ENCODE measurements at regions not wholly inside any gene's neighbourhood (a gene's known extent, or its start where the extent isn't known, plus 50 kb on each side); places are given as distances from the start of the nearest gene placed in this dataset.
A peak's percentile ranks its signal among the peaks of the same experiment; 100 is the strongest.

- Histone ChIP-seq H2BK120ac (ENCODE audit: insufficient read depth, low read length, poor library complexity) (no peak overlapping the region), H3K4ac (ENCODE audit: low read depth, low read length) (no peak overlapping the region), H3K18ac (ENCODE audit: low read length) (no peak overlapping the region), H3K27me3 (ENCODE audit: insufficient read depth, low read length) (no peaks in the 10 kb centered on the region), H4K8ac (ENCODE audit: low read depth, low read length) (no peak overlapping the region), H3K9ac (ENCODE audit: low read length) (no peak overlapping the region), H2BK12ac (ENCODE audit: low read length) (no peak overlapping the region), H2AK5ac (ENCODE audit: low read length) (no peak overlapping the region), H2BK5ac (ENCODE audit: low read depth, low read length, poor library complexity) (no peak overlapping the region), H3K4me2 (ENCODE audit: low read length) (no peak overlapping the region), H2AFZ (ENCODE audit: insufficient read depth, low read length, poor library complexity) (no peak overlapping the region), H3K4me3 (ENCODE audit: low read depth, low read length) (no peak overlapping the region), H3K36me3 (ENCODE audit: control insufficient read depth in 1 of 2, insufficient read depth in 2 of 2, low read length in 2 of 2) (no peaks in the 10 kb centered on the region), H3K27ac (ENCODE audit: low read depth, low read length) (no peak overlapping the region), H3K9me3 (ENCODE audit: insufficient read depth, low read depth, low read length) (no peaks in the 10 kb centered on the region), H3K4me1 (ENCODE audit: control insufficient read depth in 1 of 2, insufficient read depth in 2 of 2, low read length in 2 of 2) (peaks cover 6 to 8% of the 10 kb centered on the region in 2 experiments), H3K23ac (ENCODE audit: low read length) (no peak overlapping the region), H3K79me2 (ENCODE audit: control insufficient read depth, insufficient read depth, low read length, poor library complexity) (no peaks in the 10 kb centered on the region), H4K91ac (ENCODE audit: low read depth, low read length) (no peak overlapping the region), H3K14ac (ENCODE audit: low read length) (no peak overlapping the region), H4K12ac (ENCODE audit: low read depth, low read length) (no peak overlapping the region), H3K79me1 (ENCODE audit: low read length) (peaks cover 2% of the 10 kb centered on the region)
- no CpG with 5 or more reads among the region's 3 CpGs for WGBS (ENCODE audit: extremely low coverage, insufficient coverage, insufficient read length)
- DNase-seq, result no peak
Observed at GRCh38 chr2:236895497-236895896, 190.2 kb upstream of the COPS8 start.

- H3K9me3 ChIP-seq (ENCODE audit: insufficient read depth, low read depth, low read length), result no peaks in the 10 kb centered on the region
- no peak overlapping the region for H3K4me3 ChIP-seq (ENCODE audit: low read depth, low read length)
- H2BK5ac ChIP-seq (ENCODE audit: low read depth, low read length, poor library complexity), result no peak overlapping the region
- H3K79me2 ChIP-seq (ENCODE audit: control insufficient read depth, insufficient read depth, low read length, poor library complexity), result no peaks in the 10 kb centered on the region
- no peak overlapping the region for H4K91ac ChIP-seq (ENCODE audit: low read depth, low read length)
- H2AFZ ChIP-seq (ENCODE audit: insufficient read depth, low read length, poor library complexity), result no peak overlapping the region
- H2BK120ac ChIP-seq (ENCODE audit: insufficient read depth, low read length, poor library complexity), result no peak overlapping the region
- no peak overlapping the region for H4K8ac ChIP-seq (ENCODE audit: low read depth, low read length)
- no peak overlapping the region for H4K12ac ChIP-seq (ENCODE audit: low read depth, low read length)
- H2AK5ac ChIP-seq (ENCODE audit: low read length), result no peak overlapping the region
- H3K36me3 ChIP-seq (ENCODE audit: control insufficient read depth in 1 of 2, insufficient read depth in 2 of 2, low read length in 2 of 2), result no peaks in the 10 kb centered on the region
- H3K79me1 ChIP-seq (ENCODE audit: low read length), result peaks cover 3% of the 10 kb centered on the region
- DNase-seq, result no peak
- peaks cover 6 to 8% of the 10 kb centered on the region in 2 experiments for H3K4me1 ChIP-seq (ENCODE audit: control insufficient read depth in 1 of 2, insufficient read depth in 2 of 2, low read length in 2 of 2)
- no peak overlapping the region for H3K14ac ChIP-seq (ENCODE audit: low read length)
- no peak overlapping the region for H3K18ac ChIP-seq (ENCODE audit: low read length)
- no peak overlapping the region for H3K27ac ChIP-seq (ENCODE audit: low read depth, low read length)
- H3K4me2 ChIP-seq (ENCODE audit: low read length), result no peak overlapping the region
- no peak overlapping the region for H2BK12ac ChIP-seq (ENCODE audit: low read length)
- no peaks in the 10 kb centered on the region for H3K27me3 ChIP-seq (ENCODE audit: insufficient read depth, low read length)
- no peak overlapping the region for H3K4ac ChIP-seq (ENCODE audit: low read depth, low read length)
- WGBS (ENCODE audit: extremely low coverage, insufficient coverage, insufficient read length), result no CpG with 5 or more reads among the region's 5 CpGs
- H3K23ac ChIP-seq (ENCODE audit: low read length), result no peak overlapping the region
- no peak overlapping the region for H3K9ac ChIP-seq (ENCODE audit: low read length)
Observed at GRCh38 chr2:236896688-236897087, 189.0 kb upstream of the COPS8 start.

- Histone ChIP-seq H3K14ac (ENCODE audit: low read length) (no peak overlapping the region), H2AK5ac (ENCODE audit: low read length) (no peak overlapping the region), H3K4ac (ENCODE audit: low read depth, low read length) (no peak overlapping the region), H3K4me1 (ENCODE audit: control insufficient read depth in 1 of 2, insufficient read depth in 2 of 2, low read length in 2 of 2) (peaks cover 6 to 8% of the 10 kb centered on the region in 2 experiments), H2AFZ (ENCODE audit: insufficient read depth, low read length, poor library complexity) (no peak overlapping the region), H3K27me3 (ENCODE audit: insufficient read depth, low read length) (no peaks in the 10 kb centered on the region), H4K8ac (ENCODE audit: low read depth, low read length) (no peak overlapping the region), H3K9ac (ENCODE audit: low read length) (no peak overlapping the region), H2BK12ac (ENCODE audit: low read length) (no peak overlapping the region), H3K9me3 (ENCODE audit: insufficient read depth, low read depth, low read length) (no peaks in the 10 kb centered on the region), H2BK120ac (ENCODE audit: insufficient read depth, low read length, poor library complexity) (no peak overlapping the region), H3K4me3 (ENCODE audit: low read depth, low read length) (no peak overlapping the region), H3K23ac (ENCODE audit: low read length) (no peak overlapping the region), H3K79me1 (ENCODE audit: low read length) (peaks cover 3% of the 10 kb centered on the region), H3K18ac (ENCODE audit: low read length) (no peak overlapping the region), H3K36me3 (ENCODE audit: control insufficient read depth in 1 of 2, insufficient read depth in 2 of 2, low read length in 2 of 2) (no peaks in the 10 kb centered on the region), H4K12ac (ENCODE audit: low read depth, low read length) (no peak overlapping the region), H3K79me2 (ENCODE audit: control insufficient read depth, insufficient read depth, low read length, poor library complexity) (no peaks in the 10 kb centered on the region), H3K4me2 (ENCODE audit: low read length) (no peak overlapping the region), H2BK5ac (ENCODE audit: low read depth, low read length, poor library complexity) (no peak overlapping the region), H3K27ac (ENCODE audit: low read depth, low read length) (no peak overlapping the region), H4K91ac (ENCODE audit: low read depth, low read length) (no peak overlapping the region)
- no peak for DNase-seq
- WGBS (ENCODE audit: extremely low coverage, insufficient coverage, insufficient read length), result no CpG with 5 or more reads among the region's 6 CpGs
Observed at GRCh38 chr2:236899146-236899545, 186.5 kb upstream of the COPS8 start.

GRCh38 chr2:236899950-236900640 lies 185.6 kb upstream of the COPS8 start:
- Histone ChIP-seq H3K9ac (ENCODE audit: low read length) (no peak overlapping the region), H4K91ac (ENCODE audit: low read depth, low read length) (no peak overlapping the region), H2AFZ (ENCODE audit: insufficient read depth, low read length, poor library complexity) (no peak overlapping the region), H3K4me1 (ENCODE audit: control insufficient read depth in 1 of 2, insufficient read depth in 2 of 2, low read length in 2 of 2) (peaks cover 6 to 8% of the 10 kb centered on the region in 2 experiments), H3K4me2 (ENCODE audit: low read length) (no peak overlapping the region), H3K79me2 (ENCODE audit: control insufficient read depth, insufficient read depth, low read length, poor library complexity) (no peaks in the 10 kb centered on the region), H3K4ac (ENCODE audit: low read depth, low read length) (no peak overlapping the region), H2BK12ac (ENCODE audit: low read length) (peak overlapping the region; percentile 13), H3K23ac (ENCODE audit: low read length) (peak overlapping the region; percentile 1), H3K27me3 (ENCODE audit: insufficient read depth, low read length) (no peaks in the 10 kb centered on the region), H3K27ac (ENCODE audit: low read depth, low read length) (no peak overlapping the region), H2BK120ac (ENCODE audit: insufficient read depth, low read length, poor library complexity) (peak overlapping the region; percentile 0), H3K18ac (ENCODE audit: low read length) (no peak overlapping the region), H3K79me1 (ENCODE audit: low read length) (peaks cover 3% of the 10 kb centered on the region), H2BK5ac (ENCODE audit: low read depth, low read length, poor library complexity) (no peak overlapping the region), H3K14ac (ENCODE audit: low read length) (no peak overlapping the region), H4K8ac (ENCODE audit: low read depth, low read length) (no peak overlapping the region), H3K4me3 (ENCODE audit: low read depth, low read length) (no peak overlapping the region), H4K12ac (ENCODE audit: low read depth, low read length) (no peak overlapping the region), H2AK5ac (ENCODE audit: low read length) (no peak overlapping the region), H3K36me3 (ENCODE audit: control insufficient read depth in 1 of 2, insufficient read depth in 2 of 2, low read length in 2 of 2) (no peaks in the 10 kb centered on the region), H3K9me3 (ENCODE audit: insufficient read depth, low read depth, low read length) (peaks cover 2% of the 10 kb centered on the region)
- no peak for DNase-seq
- no CpG with 5 or more reads among the region's 6 CpGs for WGBS (ENCODE audit: extremely low coverage, insufficient coverage, insufficient read length)
